ENCODE measurements at regions not wholly inside any gene's neighbourhood (a gene's known extent, or its start where the extent isn't known, plus 50 kb on each side); places are given as distances from the start of the nearest gene placed in this dataset.
"Not testable (repeated sequence)": the region's sequence is repeated elsewhere in the genome, so short reads cannot be mapped to it uniquely, and the experiment has no call there.

DNA sequence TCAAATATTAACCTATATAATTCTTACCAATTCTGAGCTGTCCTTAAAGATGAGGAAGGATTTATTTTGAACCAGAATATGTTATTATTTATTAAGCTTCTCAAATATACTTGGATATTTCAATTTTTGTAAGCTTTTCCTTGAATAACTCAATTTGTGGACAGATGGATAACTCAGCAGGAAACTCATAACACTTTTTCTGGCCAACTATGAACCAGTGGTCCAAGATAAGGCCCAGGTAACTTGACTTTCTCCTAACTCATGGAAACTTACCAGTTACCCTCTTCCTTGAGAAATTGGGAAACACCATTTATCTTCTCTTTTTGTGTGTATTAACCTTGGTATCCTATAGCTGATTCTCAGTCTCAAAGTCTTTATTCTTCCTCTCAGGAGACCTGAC is 427.5 kb upstream of the SYNCRIP start (continued):
- TF ChIP-seq SMC3 (IDR thresholded peaks at IDR 0.05; ENCODE audit: low read length) (no peak), ZIK1 (CRISPR knock-in tag; IDR thresholded peaks at IDR 0.05; ENCODE audit: borderline replicate concordance, low read depth) (no peak), SRF (IDR thresholded peaks at IDR 0.05; ENCODE audit: low read depth, low read length) (no peak), HOXA9 (CRISPR knock-in tag; IDR thresholded peaks at IDR 0.05; ENCODE audit: borderline replicate concordance) (no peak), REST (IDR thresholded peaks at IDR 0.05; ENCODE audit: borderline replicate concordance in 1 of 2, low read depth in 1 of 2, low read length in 2 of 2) (no peak)
- TF ChIP-seq, protein P1, sequence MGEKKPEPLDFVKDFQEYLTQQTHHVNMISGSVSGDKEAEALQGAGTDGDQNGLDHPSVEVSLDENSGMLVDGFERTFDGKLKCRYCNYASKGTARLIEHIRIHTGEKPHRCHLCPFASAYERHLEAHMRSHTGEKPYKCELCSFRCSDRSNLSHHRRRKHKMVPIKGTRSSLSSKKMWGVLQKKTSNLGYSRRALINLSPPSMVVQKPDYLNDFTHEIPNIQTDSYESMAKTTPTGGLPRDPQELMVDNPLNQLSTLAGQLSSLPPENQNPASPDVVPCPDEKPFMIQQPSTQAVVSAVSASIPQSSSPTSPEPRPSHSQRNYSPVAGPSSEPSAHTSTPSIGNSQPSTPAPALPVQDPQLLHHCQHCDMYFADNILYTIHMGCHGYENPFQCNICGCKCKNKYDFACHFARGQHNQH (CRISPR knock-in tag; IDR thresholded peaks at IDR 0.05), result no peak

GRCh38 chr6:86065002-86065401 is 422.3 kb upstream of the SYNCRIP start:
- FAIRE-seq; ATAC-seq; H3K9me3 ChIP-seq (ENCODE audit: low read length); H3K27me3 ChIP-seq (ENCODE audit: control insufficient read depth in 1 of 2, insufficient read depth in 2 of 2, low read length in 2 of 2); in situ Hi-C loops (cut with HindIII; ENCODE audit: extremely low pct_ligation_motif_present, low pct_unique_long_range_greater_than_20kb); H3K79me2 ChIP-seq (ENCODE audit: insufficient read depth, low read length); H3K4me2 ChIP-seq (ENCODE audit: low read depth, low read length); H3K27ac ChIP-seq (ENCODE audit: extremely low read length, insufficient read depth, low read length); H3K4me1 ChIP-seq (ENCODE audit: insufficient read depth, low read length); intact Hi-C loops (cut with micrococcal nuclease; ENCODE audit: unreplicated experiment); H3K9ac ChIP-seq (ENCODE audit: insufficient read depth, low read depth, low read length); CTCF ChIA-PET (ENCODE audit: low intra/inter-chr PET ratio, low total read pairs); BruUV-seq (replicated peaks); DNase-seq (ENCODE audit: low spot score); H3K4me3 ChIP-seq (replicated peaks in 1 of 3; ENCODE audit: insufficient read depth in 1 of 3, low read depth in 2 of 3, low read length in 3 of 3); H2AFZ ChIP-seq (ENCODE audit: low read length); H4K20me1 ChIP-seq (ENCODE audit: insufficient read depth, low read length); H3K36me3 ChIP-seq (replicated peaks in 1 of 2; ENCODE audit: control insufficient read depth in 1 of 2, insufficient read depth in 2 of 2, low read length in 2 of 2); POLR2A ChIA-PET: not testable (repeated sequence)
- 67% methylated on average over 3 of the region's 3 CpGs for WGBS (ENCODE audit: low lambda C conversion rate)
